HG03095 (cell line): ENCODE measurements at regions not wholly inside any gene's neighbourhood (a gene's known extent, or its start where the extent isn't known, plus 50 kb on each side); places are given as distances from the start of the nearest gene placed in this dataset.
"Not testable (repeated sequence)": the region's sequence is repeated elsewhere in the genome, so short reads cannot be mapped to it uniquely, and the experiment has no call there.

Experiments
- ATAC-seq: cut with Tn5 transposase; IDR thresholded peaks from one replicate; pipeline ENCODE4 v1.9.1; 2021; ENCODE audit warnings: moderate library complexity; ENCODE audit not compliant: unreplicated experiment

- ATAC-seq: no peak
These were observed 631.9 kb downstream of the SLCO4C1 start for GRCh38 chr5:101664071-101664791.

- no peak for ATAC-seq
These were observed 632.5 kb downstream of the SLCO4C1 start for GRCh38 chr5:101663543-101663942.

GRCh38 chr5:101662263-101662662 is 633.8 kb downstream of the SLCO4C1 start:
- ATAC-seq: no peak

- no peak for ATAC-seq
These were observed 637.7 kb downstream of the SLCO4C1 start for GRCh38 chr5:101658433-101658832.

GRCh38 chr5:101653996-101654395 is 642.1 kb downstream of the SLCO4C1 start:
- ATAC-seq: no peak

GRCh38 chr5:101647861-101648260 is 648.2 kb downstream of the SLCO4C1 start:
- no peak for ATAC-seq

GRCh38 chr5:101643794-101644193 is 652.3 kb downstream of the SLCO4C1 start:
- ATAC-seq: no peak

- ATAC-seq: no peak
These were observed 658.5 kb downstream of the SLCO4C1 start for GRCh38 chr5:101637599-101637998.

- ATAC-seq: not testable (repeated sequence)
These were observed 668.3 kb downstream of the SLCO4C1 start for GRCh38 chr5:101627770-101628169.

- no peak for ATAC-seq
These were observed 669.5 kb downstream of the SLCO4C1 start for GRCh38 chr5:101626572-101626971.

- ATAC-seq: no peak
These were observed 685.0 kb downstream of the SLCO4C1 start for GRCh38 chr5:101611039-101611438.

GRCh38 chr5:101608322-101608721 is 687.8 kb downstream of the SLCO4C1 start:
- no peak for ATAC-seq

- peak; percentile 64 for ATAC-seq
These were observed 690.4 kb downstream of the SLCO4C1 start for GRCh38 chr5:101605700-101606099.

GRCh38 chr5:101600614-101601013 is 695.5 kb downstream of the SLCO4C1 start:
- no peak for ATAC-seq

- no peak for ATAC-seq
These were observed 687.3 kb upstream of the ST8SIA4 start for GRCh38 chr5:101590384-101590783.

- ATAC-seq: no peak
These were observed 682.3 kb upstream of the ST8SIA4 start for GRCh38 chr5:101585366-101585765.

- no peak for ATAC-seq
These were observed 677.5 kb upstream of the ST8SIA4 start for GRCh38 chr5:101580591-101580990.

- no peak for ATAC-seq
These were observed 670.9 kb upstream of the ST8SIA4 start for GRCh38 chr5:101574017-101574416.

GRCh38 chr5:101561018-101561417 is 657.9 kb upstream of the ST8SIA4 start:
- ATAC-seq: no peak

- ATAC-seq: no peak
These were observed 640.7 kb upstream of the ST8SIA4 start for GRCh38 chr5:101543780-101544179.

GRCh38 chr5:101539315-101539714 is 636.2 kb upstream of the ST8SIA4 start:
- no peak for ATAC-seq

GRCh38 chr5:101535626-101536025 is 632.5 kb upstream of the ST8SIA4 start:
- no peak for ATAC-seq

GRCh38 chr5:101534491-101535110 is 631.5 kb upstream of the ST8SIA4 start:
- no peak for ATAC-seq
